Loucy (cell line): ENCODE measurements at regions not wholly inside any gene's neighbourhood (a gene's known extent, or its start where the extent isn't known, plus 50 kb on each side); places are given as distances from the start of the nearest gene placed in this dataset.

Experiments used
- CTCF ChIP-seq: fragments of 200-600 bp; sonication (generic); conservative IDR thresholded peaks from 2 replicates; pipeline ENCODE4 v1.5.1; 2014; ENCODE audit warnings: mild to moderate bottlenecking, antibody characterized with exemption, low read length
- EZH2phosphoT487 ChIP-seq: fragments of 200-600 bp; IDR thresholded peaks from 2 replicates; pipeline ENCODE4 v1.6.1; 2018; ENCODE audit warnings: antibody characterized with exemption, mild to moderate bottlenecking, moderate library complexity, borderline replicate concordance

GRCh38 chr2:64845273-64845905, 143.8 kb upstream of the SLC1A4 start:
- TF ChIP-seq CTCF (no peak), EZH2phosphoT487 (no peak)
